GM12801 (cell line): ENCODE measurements at regions not wholly inside any gene's neighbourhood (a gene's known extent, or its start where the extent isn't known, plus 50 kb on each side); places are given as distances from the start of the nearest gene placed in this dataset.

Source experiments
- CTCF ChIP-seq: IDR thresholded peaks from one replicate; pipeline ENCODE4 v1.5.1; 2011; ENCODE audit warnings: control low read depth; ENCODE audit not compliant: insufficient read length; ENCODE audit errors: extremely low read depth

- no peak for TF ChIP-seq CTCF
These were observed 154.2 kb upstream of the GSE1 start for GRCh38 chr16:85458968-85459367.

GRCh38 chr16:85459529-85460251 lies 153.4 kb upstream of the GSE1 start:
- no peak for TF ChIP-seq CTCF

- TF ChIP-seq CTCF = no peak
These were observed 152.7 kb upstream of the GSE1 start for GRCh38 chr16:85460252-85461021.

- no peak for TF ChIP-seq CTCF
These were observed 151.9 kb upstream of the GSE1 start for GRCh38 chr16:85461022-85461813.

GRCh38 chr16:85461814-85462713 lies 151.1 kb upstream of the GSE1 start:
- TF ChIP-seq CTCF = no peak

- TF ChIP-seq CTCF = no peak
These were observed 150.2 kb upstream of the GSE1 start for GRCh38 chr16:85462714-85463611.
